Fibroblast of villous mesenchyme (primary cell): ENCODE measurements at regions not wholly inside any gene's neighbourhood (a gene's known extent, or its start where the extent isn't known, plus 50 kb on each side); places are given as distances from the start of the nearest gene placed in this dataset.

ENCODE experiments used
- DNase-seq: peaks from one replicate; pipeline ENCODE4 v3.0.0-alpha.2; 2010; ENCODE audit warnings: low read depth
- H3K4me3 ChIP-seq: 2 replicates; pipeline ENCODE4 v1.5.1; 2011; ENCODE audit warnings: low read depth, mild to moderate bottlenecking, low read length
- CTCF ChIP-seq: IDR thresholded peaks from 2 replicates; pipeline ENCODE4 v1.5.1; 2012; ENCODE audit warnings: low read depth, mild to moderate bottlenecking, low read length; ENCODE audit not compliant: insufficient read depth

DNA sequence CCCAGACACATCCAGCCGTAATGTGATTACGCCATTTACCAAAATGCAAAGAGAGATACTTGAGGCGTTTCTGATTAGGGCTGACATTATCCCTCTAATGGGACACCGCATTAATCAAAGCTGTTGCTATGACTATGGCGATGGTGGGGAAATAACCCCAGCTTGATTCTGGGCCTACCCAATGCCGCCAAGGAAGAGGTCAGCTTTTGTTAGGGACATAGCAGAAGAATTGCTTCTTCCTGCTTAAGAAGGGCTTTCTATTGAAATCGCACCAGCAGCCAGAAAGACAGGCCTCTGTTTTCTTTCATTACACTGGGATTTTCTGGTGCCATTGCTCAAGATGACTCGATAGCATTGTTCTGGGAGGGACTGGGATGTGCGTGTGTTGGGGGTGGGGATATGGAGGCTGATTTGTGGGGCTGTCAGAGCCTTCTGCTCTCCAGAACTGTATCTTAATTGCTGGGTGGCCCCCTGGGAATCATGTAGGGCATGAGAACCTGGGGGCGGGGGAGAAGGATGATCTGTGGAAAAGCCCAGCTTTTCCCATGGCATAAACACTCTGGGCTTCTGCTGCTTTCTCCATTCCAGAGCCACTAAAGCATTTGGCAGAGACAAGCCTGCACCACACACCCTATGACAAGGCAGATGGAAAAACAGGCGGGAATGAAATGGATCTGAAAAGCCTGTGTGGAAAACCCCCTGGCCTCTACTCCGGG, 106.5 kb upstream of the RAD23B start:
- no peak overlapping the region for H3K4me3 ChIP-seq
- TF ChIP-seq CTCF = no peak
- peak; percentile 53 for DNase-seq

DNA sequence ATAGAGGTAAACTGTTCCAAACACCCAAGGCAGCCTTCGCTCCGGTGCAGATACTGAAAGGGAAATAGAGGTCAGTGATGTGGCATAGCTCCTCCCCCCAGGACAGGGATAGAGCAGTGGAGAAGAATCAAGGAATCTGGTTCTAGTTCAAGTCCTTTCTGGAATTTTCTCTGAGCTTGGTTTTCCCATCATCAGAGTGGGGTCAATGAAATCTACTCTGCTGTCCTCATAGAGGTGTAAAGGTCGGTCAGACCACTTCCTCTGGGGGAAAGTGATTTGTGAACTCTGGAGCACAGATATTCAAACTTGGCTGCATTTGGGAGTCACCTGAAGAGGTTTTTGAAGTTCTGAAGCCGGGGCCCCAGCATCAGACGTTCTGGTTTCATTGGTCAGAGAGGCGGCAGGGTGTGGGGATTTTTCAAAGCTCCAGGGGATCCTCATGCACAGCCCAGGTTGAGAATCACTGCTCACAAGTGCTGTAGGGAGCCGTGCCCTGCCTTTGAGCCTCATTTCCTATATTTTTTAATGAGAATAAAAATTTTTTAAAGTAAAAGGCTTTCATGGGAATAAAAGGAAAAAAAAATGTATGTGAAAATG, 105.7 kb upstream of the RAD23B start:
- no peak overlapping the region for H3K4me3 ChIP-seq
- no peak for TF ChIP-seq CTCF
- DNase-seq = no peak

- TF ChIP-seq CTCF = no peak
- DNase-seq = no peak
- H3K4me3 ChIP-seq = no peak overlapping the region
Measured at GRCh38 chr9:107177857-107178256, 105.2 kb upstream of the RAD23B start.

GRCh38 chr9:107178293-107178692, 104.8 kb upstream of the RAD23B start:
- H3K4me3 ChIP-seq = no peak overlapping the region
- peak; percentile 16 for DNase-seq
- TF ChIP-seq CTCF = no peak

- DNase-seq = peak; percentile 46
- no peak overlapping the region for H3K4me3 ChIP-seq
- TF ChIP-seq CTCF = no peak
Measured at GRCh38 chr9:107180206-107180605, 102.9 kb upstream of the RAD23B start.

DNA sequence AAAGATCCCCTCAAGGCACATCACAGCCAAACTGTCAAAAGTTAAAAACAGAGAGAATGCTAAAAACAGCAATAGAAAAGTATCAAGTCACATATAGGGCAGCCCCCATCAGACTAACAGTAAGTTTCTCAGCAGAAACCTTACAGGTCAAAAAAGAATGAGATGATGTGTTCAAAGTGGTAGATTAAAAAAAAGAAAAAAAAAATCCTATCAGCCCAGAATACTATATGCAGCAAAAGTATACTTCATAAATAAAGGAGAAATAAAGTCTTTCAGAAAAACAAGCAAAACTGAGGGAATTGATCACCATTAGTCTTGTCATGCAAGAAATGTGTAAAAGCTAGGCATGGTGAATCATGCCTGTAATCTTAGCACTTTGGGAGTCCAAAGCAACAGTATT, 99.9 kb upstream of the RAD23B start:
- no peak for TF ChIP-seq CTCF
- no peak for DNase-seq
- no peak overlapping the region for H3K4me3 ChIP-seq

DNA sequence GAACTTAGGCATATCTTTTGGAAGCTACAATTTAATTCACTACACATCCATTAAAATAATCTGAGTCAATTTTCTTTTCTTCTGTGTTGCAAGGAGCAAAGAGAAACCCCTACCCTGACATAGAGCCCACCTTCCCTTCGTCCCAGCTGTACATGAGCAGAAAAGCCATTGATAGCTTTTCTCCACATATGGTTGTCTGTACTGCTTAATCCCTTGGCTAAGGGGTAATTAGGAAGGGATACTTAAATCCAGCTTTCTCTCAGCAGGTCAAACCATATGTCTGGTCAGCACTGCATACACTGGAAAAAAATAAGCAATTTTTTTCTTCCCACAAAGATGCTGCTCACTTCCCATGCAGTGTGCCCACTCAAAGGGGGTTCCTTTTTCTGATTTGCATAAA, 94.7 kb upstream of the RAD23B start:
- TF ChIP-seq CTCF = no peak
- no peak for DNase-seq

More for the DNA sequence above, 94.7 kb upstream of the RAD23B start:
- no peak overlapping the region for H3K4me3 ChIP-seq
